Endodermal cell (in vitro differentiated cells): ENCODE measurements at regions not wholly inside any gene's neighbourhood (a gene's known extent, or its start where the extent isn't known, plus 50 kb on each side); places are given as distances from the start of the nearest gene placed in this dataset.

ENCODE experiments used
- DNase-seq: peaks from one replicate; pipeline ENCODE4 v3.0.0-alpha.2; 2017
- H3K27ac ChIP-seq: 2 replicates; pipeline ENCODE4 v1.5.1; 2013; ENCODE audit warnings: mild to moderate bottlenecking, low read depth, low read length, moderate library complexity
- H3K27me3 ChIP-seq: 2 replicates; pipeline ENCODE4 v1.6.1; 2013; ENCODE audit warnings: mild to moderate bottlenecking, low read length, moderate library complexity; ENCODE audit not compliant: insufficient read depth, control insufficient read depth, poor library complexity, severe bottlenecking
- H3K36me3 ChIP-seq: 2 replicates; pipeline ENCODE4 v1.7.0; 2013; ENCODE audit warnings: mild to moderate bottlenecking, low read length, moderate library complexity; ENCODE audit not compliant: control insufficient read depth, insufficient read depth
- H3K4me1 ChIP-seq: one replicate; pipeline ENCODE4 v1.7.0; 2013; ENCODE audit warnings: low read length; ENCODE audit not compliant: control insufficient read depth, insufficient read depth
- H3K4me3 ChIP-seq: 2 replicates; pipeline ENCODE4 v1.5.1; 2013; ENCODE audit warnings: mild to moderate bottlenecking, low read length, moderate library complexity
- H3K9ac ChIP-seq: 2 replicates; pipeline ENCODE4 v1.6.1; 2013; ENCODE audit warnings: mild to moderate bottlenecking, low read length, moderate library complexity; ENCODE audit not compliant: poor library complexity, severe bottlenecking; ENCODE audit errors: extremely low read depth
- H3K9me3 ChIP-seq: 2 replicates; pipeline ENCODE4 v1.6.1; 2013; ENCODE audit warnings: mild to moderate bottlenecking, low read length, moderate library complexity; ENCODE audit not compliant: control insufficient read depth
- H3K27ac Mint-ChIP-seq: 2 replicates; pipeline ENCODE4 v1.8.0; 2020; ENCODE audit warnings: mixed read lengths
- H3K27me3 Mint-ChIP-seq: 2 replicates; pipeline ENCODE4 v1.8.0; 2021; ENCODE audit warnings: mild to moderate bottlenecking, mixed read lengths; ENCODE audit not compliant: insufficient read depth
- H3K36me3 Mint-ChIP-seq: 2 replicates; pipeline ENCODE4 v1.8.0; 2020; ENCODE audit warnings: low read depth, mixed read lengths
- H3K4me1 Mint-ChIP-seq: 2 replicates; pipeline ENCODE4 v1.8.0; 2020; ENCODE audit warnings: mixed read lengths
- H3K4me3 Mint-ChIP-seq: 2 replicates; pipeline ENCODE4 v1.8.0; 2020; ENCODE audit warnings: mild to moderate bottlenecking, moderate library complexity, mixed read lengths
- H3K9me3 Mint-ChIP-seq: 2 replicates; pipeline ENCODE4 v1.8.0; 2020; ENCODE audit warnings: mild to moderate bottlenecking, mixed read lengths
- CTCF ChIP-seq: fragments of 200-600 bp; sonication (generic); conservative IDR thresholded peaks from 2 replicates; pipeline ENCODE4 v1.5.0; 2021; ENCODE audit warnings: antibody characterized with exemption, mild to moderate bottlenecking
- WGBS, 2 experiments: methylation state at CpG; one replicate each; pipeline versions ENCODE4 v1.1.5 to v1.1.7; 2013; ENCODE audit warnings: missing lambda C conversion rate in 2 of 2, mixed read lengths in 1 of 2; ENCODE audit not compliant: insufficient coverage in 1 of 2, insufficient read length in 1 of 2; 5-methylcytosine and 5-hydroxymethylcytosine counted together

GRCh38 chr20:22411627-22412450, 172.5 kb downstream of the FOXA2 start:
- Histone ChIP-seq H3K36me3 (no peaks in the 10 kb centered on the region), H3K27ac (no peak overlapping the region), H3K9ac (no peak overlapping the region), H3K4me3 (no peak overlapping the region), H3K9me3 (peaks cover 6% of the 10 kb centered on the region), H3K27me3 (no peaks in the 10 kb centered on the region), H3K4me1 (peaks cover 12% of the 10 kb centered on the region)
- H3K27me3 Mint-ChIP-seq: no peaks in the 10 kb centered on the region
- no peak for DNase-seq
- H3K9me3 Mint-ChIP-seq: no peaks in the 10 kb centered on the region
- TF ChIP-seq CTCF: no peak
- 90 to 92% methylated on average over 4 to 12 of the region's 12 CpGs for WGBS, 2 experiments
- no peak overlapping the region for H3K4me3 Mint-ChIP-seq
- no peaks in the 10 kb centered on the region for H3K36me3 Mint-ChIP-seq
- H3K27ac Mint-ChIP-seq: peak overlapping the region; percentile 65
- peaks cover 24% of the 10 kb centered on the region for H3K4me1 Mint-ChIP-seq

GRCh38 chr20:22411286-22411626, 173.1 kb downstream of the FOXA2 start:
- TF ChIP-seq CTCF: no peak
- WGBS, 2 experiments: 100% methylated on average over 1 of the region's 1 CpG
- no peak overlapping the region for H3K9ac ChIP-seq
- H3K27me3 ChIP-seq: no peaks in the 10 kb centered on the region
- Mint-ChIP-seq H3K36me3 (no peaks in the 10 kb centered on the region), H3K27ac (peak overlapping the region; percentile 65), H3K4me1 (peaks cover 24% of the 10 kb centered on the region), H3K27me3 (no peaks in the 10 kb centered on the region), H3K4me3 (no peak overlapping the region), H3K9me3 (no peaks in the 10 kb centered on the region)
- no peak overlapping the region for H3K27ac ChIP-seq
- H3K4me1 ChIP-seq: peaks cover 14% of the 10 kb centered on the region
- peaks cover 6% of the 10 kb centered on the region for H3K9me3 ChIP-seq
- no peak for DNase-seq
- no peak overlapping the region for H3K4me3 ChIP-seq
- H3K36me3 ChIP-seq: no peaks in the 10 kb centered on the region

GRCh38 chr20:22410556-22411130, 173.7 kb downstream of the FOXA2 start:
- Histone ChIP-seq H3K9me3 (peaks cover 6% of the 10 kb centered on the region), H3K9ac (no peak overlapping the region), H3K4me3 (no peak overlapping the region), H3K27ac (no peak overlapping the region), H3K36me3 (no peaks in the 10 kb centered on the region), H3K27me3 (no peaks in the 10 kb centered on the region), H3K4me1 (peaks cover 15% of the 10 kb centered on the region)
- DNase-seq: no peak
- no peaks in the 10 kb centered on the region for H3K27me3 Mint-ChIP-seq
- H3K9me3 Mint-ChIP-seq: no peaks in the 10 kb centered on the region
- H3K36me3 Mint-ChIP-seq: no peaks in the 10 kb centered on the region
- no peak overlapping the region for H3K4me3 Mint-ChIP-seq
- TF ChIP-seq CTCF: no peak
- peak overlapping the region; percentile 59 for H3K27ac Mint-ChIP-seq
- H3K4me1 Mint-ChIP-seq: peaks cover 24% of the 10 kb centered on the region
- 83% methylated on average over 4 of the region's 4 CpGs; no CpG with 5 or more reads in 1 of the 2 experiments for WGBS, 2 experiments
